Activated CD4-positive, alpha-beta T cell treated with anti-CD3 and anti-CD28 coated beads, Interleukin-2, Interleukin-4, amounts not matched to agents 100 ng/mL and 50 ng/mL, durations not matched to agents 16 hours and 8 hours (primary cell): ENCODE measurements at regions not wholly inside any gene's neighbourhood (a gene's known extent, or its start where the extent isn't known, plus 50 kb on each side); places are given as distances from the start of the nearest gene placed in this dataset.
"Not testable (repeated sequence)": the region's sequence is repeated elsewhere in the genome, so short reads cannot be mapped to it uniquely, and the experiment has no call there.

Source experiments
- DNase-seq: peaks from one replicate; pipeline ENCODE4 v3.0.0-alpha.2; 2020; ENCODE audit warnings: low spot score

GRCh38 chr16:13463619-13464018 is 456.3 kb upstream of the ERCC4 start:
- DNase-seq, result no peak

DNA sequence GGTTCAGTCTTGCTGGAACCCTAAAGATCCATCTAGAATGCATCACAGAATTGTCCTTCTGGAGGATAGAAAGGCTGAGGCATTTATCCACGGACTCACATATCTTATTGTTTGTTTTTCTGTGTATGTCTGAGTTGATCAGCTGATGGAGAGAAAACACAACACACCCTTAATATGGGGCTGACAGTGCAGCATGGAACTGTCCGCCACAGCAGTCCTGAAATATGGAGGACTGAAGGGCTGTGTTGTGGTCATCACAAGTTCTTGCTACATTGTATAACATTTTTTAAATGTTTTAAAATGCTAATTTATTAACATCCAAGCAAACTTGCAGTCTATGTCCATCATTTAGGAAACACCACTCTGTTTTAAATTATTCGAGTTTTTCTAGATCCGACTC is 448.9 kb upstream of the ERCC4 start:
- no peak for DNase-seq

- DNase-seq, result no peak
These were observed 441.0 kb upstream of the ERCC4 start for GRCh38 chr16:13478991-13479390.

GRCh38 chr16:13479549-13479948 is 440.4 kb upstream of the ERCC4 start:
- no peak for DNase-seq

GRCh38 chr16:13480801-13481200 is 439.2 kb upstream of the ERCC4 start:
- no peak for DNase-seq

GRCh38 chr16:13483121-13483520 is 436.8 kb upstream of the ERCC4 start:
- DNase-seq, result no peak

GRCh38 chr16:13489416-13489815 is 430.5 kb upstream of the ERCC4 start:
- DNase-seq, result not testable (repeated sequence)

- DNase-seq, result no peak
These were observed 427.9 kb upstream of the ERCC4 start for GRCh38 chr16:13492046-13492445.

DNA sequence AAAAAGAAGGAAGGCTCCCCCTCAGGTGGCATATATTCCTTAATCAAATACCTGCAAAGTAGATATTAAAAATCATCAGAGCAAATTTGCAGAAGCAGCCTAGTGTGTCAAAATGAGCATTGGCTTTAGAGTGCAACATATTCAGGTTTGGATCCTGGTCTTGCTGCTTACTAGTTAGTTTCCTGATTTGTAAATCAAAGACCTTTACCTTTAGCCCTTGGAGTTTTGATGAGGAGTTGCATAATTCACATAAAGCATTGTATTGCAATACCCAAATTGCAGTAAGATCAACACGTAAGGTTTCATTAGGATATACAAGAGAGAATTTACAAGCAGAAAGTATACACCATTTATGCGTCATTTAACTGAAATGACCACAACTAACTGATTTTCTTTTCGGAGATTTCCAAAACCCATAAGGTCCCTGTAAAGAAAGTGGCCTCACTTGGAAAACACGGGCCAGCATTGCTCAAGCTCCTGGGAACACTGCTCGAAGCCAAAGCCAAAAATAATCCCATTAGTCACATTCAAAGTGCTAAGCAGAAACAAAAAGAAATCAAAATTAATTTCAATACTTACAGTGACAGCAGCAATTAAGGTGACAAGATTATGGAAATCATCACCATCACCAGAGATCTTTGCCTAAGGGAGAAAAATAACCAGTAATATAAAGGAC is 415.9 kb upstream of the ERCC4 start:
- no peak for DNase-seq

DNA sequence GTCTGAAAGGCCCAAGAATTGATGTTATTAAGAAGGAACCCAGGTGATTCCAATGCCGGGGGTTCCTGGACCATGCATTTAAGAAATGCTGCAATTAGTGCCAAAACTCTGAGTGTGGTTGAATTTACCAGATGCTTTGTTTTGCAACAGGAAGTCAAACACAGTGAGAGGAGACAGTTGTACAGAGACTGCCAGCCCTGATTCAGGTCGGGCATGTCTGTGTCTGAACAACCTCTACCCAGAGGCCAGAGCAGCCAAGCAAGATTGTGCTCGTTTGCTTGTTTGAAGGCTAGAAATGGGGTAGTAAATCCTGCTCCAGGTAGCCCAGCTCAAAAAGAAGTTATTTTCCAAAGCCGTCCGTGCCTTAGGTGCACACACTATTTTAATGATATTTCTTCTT is 412.4 kb upstream of the ERCC4 start:
- DNase-seq, result no peak

DNA sequence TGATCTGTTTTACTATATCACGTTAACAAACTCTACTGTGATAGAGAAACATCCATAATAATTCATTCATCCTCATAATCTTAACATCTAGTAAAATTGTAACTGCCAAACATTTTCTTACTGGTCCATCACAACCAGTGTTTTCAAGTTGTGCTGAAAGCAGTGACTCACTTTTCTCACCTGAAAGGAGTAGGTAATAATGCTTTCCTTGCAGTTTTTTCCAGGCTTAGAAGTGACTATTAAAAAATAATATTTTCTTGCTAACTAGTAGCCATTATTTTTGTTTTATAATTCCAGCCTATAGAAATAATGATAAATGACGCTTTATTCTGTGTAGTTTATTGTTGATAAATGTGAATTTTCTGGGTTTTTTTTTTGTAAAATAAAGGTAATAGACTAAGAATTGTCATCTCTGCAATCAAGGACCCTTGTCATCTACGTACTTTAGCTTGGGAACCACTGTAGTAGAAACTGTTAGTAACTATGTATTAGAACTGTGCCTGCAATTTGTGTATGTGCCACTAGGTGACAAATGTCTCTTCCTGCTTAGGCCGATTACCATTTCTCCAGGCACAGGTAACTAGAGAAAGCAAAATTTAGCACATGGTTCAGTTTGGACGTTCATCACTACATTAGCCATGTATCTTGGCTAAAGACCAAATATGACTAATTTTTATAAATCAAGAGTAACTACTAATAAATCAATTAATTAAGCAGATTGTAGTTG is 409.4 kb upstream of the ERCC4 start:
- no peak for DNase-seq

- no peak for DNase-seq
These were observed 402.1 kb upstream of the ERCC4 start for GRCh38 chr16:13517841-13518240.

DNA sequence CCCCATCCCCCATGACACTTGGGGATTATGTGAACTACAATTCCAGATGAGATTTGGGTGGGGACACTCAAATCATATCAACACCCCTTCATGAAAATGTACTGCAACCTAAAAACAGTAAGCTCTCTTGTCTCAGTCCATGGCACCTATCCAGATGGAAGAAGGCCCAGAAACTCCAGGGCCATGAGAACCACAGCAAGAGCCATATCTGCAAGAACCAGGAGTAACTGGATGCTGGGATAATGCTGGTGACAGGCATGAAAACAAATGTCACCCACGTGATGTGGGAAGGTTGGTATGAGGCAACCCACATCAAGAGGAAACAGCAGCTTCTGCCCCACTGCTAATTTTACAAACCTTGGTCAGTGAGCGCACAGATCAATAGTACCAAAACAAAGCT is 400.1 kb upstream of the ERCC4 start:
- DNase-seq, result no peak

DNA sequence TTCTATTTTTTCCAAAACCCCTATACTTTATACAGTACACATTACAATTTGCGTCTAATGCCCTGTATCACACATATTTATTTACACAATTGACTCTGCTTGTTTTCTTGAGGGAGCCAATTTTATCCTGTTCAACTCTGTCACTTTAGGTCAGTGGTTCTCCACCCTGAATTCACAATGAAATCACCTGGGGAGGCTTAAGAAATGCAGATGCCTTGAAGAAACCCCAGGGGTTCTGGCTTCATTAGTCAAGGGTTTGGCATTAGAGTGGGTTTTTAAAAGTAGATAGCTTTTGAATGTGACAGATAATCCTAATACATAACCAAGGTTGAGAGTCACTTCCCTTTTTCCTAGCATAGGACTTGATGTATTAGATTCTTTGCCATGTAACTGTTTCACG is 398.6 kb upstream of the ERCC4 start:
- no peak for DNase-seq

GRCh38 chr16:13527332-13527731 is 392.6 kb upstream of the ERCC4 start:
- no peak for DNase-seq

- no peak for DNase-seq
These were observed 391.3 kb upstream of the ERCC4 start for GRCh38 chr16:13528691-13529090.

- DNase-seq, result no peak
These were observed 390.6 kb upstream of the ERCC4 start for GRCh38 chr16:13529193-13529982.

DNA sequence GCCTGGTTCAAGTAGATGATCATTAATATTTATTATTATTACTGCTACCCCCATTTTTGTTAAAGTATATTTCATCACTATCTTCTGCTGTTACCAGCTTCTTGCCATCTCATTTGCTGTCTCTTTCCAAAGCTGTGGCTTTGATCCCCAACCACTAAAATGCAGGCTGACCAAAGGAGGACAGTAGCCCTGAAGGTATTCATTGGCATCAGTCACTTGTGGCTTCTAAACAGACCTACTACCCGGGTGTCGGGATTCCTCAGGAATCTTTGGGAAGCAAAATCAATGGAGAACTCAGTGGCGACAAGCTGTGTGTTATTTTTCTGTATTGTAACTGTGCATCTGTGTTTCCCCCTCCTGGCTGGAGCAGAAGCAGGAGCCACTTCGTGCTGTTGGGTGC is 379.2 kb upstream of the ERCC4 start:
- no peak for DNase-seq

- no peak for DNase-seq
These were observed 377.7 kb upstream of the ERCC4 start for GRCh38 chr16:13542284-13542683.

DNA sequence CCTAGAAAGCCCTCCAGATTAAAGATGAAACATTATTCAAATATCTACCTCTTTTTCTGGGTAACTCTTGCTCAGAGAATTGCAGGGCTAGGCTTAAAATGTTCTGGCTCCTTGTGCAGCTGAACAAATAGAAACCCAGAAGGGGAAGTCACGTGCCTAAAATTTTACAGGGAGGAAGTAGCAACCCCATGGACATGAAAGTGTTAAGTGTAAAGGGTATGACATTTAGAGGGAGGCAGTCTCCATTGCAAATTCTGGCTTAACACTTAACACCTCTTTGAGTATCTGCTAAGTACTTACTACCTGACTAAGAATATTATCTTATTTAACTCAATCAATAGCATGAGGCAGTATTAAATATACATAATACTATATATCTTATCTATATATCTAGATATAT is 376.1 kb upstream of the ERCC4 start:
- no peak for DNase-seq

DNA sequence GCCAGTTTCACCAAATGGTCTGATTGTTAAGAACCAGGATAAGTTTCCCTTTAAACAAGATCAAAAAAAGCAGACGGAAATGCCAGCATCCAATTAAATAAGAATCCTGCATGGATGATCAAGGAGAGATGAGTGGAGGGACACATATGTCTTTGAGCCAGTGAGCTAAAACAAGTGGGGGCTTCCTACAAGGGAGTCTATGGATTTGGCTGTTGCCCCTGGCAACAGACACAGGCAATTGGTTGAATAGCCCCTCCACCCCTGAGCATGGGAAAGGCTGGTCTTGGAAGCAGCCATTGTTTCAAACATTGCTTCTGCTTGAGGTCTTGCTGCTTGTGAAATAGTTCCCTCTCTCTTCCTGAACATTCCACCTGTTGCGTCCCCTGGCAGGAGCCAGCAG is 374.7 kb upstream of the ERCC4 start:
- no peak for DNase-seq

DNA sequence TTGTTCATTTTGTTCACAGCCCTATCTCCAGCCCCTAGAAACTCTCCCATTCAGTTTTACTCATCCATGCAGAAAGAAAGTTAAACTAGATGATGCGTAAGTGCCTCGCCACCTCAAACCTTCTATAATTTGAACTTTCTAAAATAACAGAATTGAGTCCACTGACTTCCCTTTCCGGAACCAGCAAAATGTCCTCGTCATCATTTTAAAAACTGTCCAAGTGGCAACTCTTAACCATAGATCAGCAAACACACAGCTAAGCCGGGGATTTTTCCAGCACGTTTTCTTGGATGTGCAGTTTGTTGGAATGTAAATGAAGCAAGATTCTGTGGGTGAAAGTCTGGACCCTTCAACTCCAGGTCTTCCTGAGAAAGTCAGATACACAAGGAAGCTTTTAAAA is 369.7 kb upstream of the ERCC4 start:
- DNase-seq, result no peak
